Smooth muscle cell (in vitro differentiated cells): ENCODE measurements at regions not wholly inside any gene's neighbourhood (a gene's known extent, or its start where the extent isn't known, plus 50 kb on each side); places are given as distances from the start of the nearest gene placed in this dataset.

Source experiments
- DNase-seq: peaks from one replicate; lab custom pipeline; 2025; ENCODE audit not compliant: unreplicated experiment; lab: John Stamatoyannopoulos, UW
- H2AFZ ChIP-seq: fragments of 200-600 bp; sonication (generic); 2 replicates; pipeline ENCODE4 v1.6.0; 2016; ENCODE audit warnings: antibody characterized with exemption, low read depth, mild to moderate bottlenecking
- H3F3A ChIP-seq: fragments of 200-600 bp; sonication (generic); 2 replicates; pipeline ENCODE4 v1.6.0; 2017; ENCODE audit warnings: antibody characterized with exemption, low read depth
- H3K27ac ChIP-seq: fragments of 200-600 bp; sonication (generic); 2 replicates; pipeline ENCODE4 v1.5.1; 2016; ENCODE audit warnings: low read depth, mild to moderate bottlenecking
- H3K27me3 ChIP-seq: fragments of 200-600 bp; sonication (generic); 2 replicates; pipeline ENCODE4 v1.6.1; 2016; ENCODE audit warnings: low read depth, mild to moderate bottlenecking
- H3K36me3 ChIP-seq: fragments of 200-600 bp; sonication (generic); 2 replicates; pipeline ENCODE4 v1.5.1; 2016; ENCODE audit warnings: low read depth
- H3K4me1 ChIP-seq: fragments of 200-600 bp; sonication (generic); 2 replicates; pipeline ENCODE4 v1.5.1; 2016; ENCODE audit warnings: low read depth
- H3K4me2 ChIP-seq: fragments of 200-600 bp; sonication (generic); 2 replicates; pipeline ENCODE4 v1.6.0; 2016; ENCODE audit warnings: mild to moderate bottlenecking
- H3K4me3 ChIP-seq: fragments of 200-600 bp; sonication (generic); 2 replicates; pipeline ENCODE4 v1.5.1; 2016; ENCODE audit warnings: mild to moderate bottlenecking
- H3K79me2 ChIP-seq: fragments of 200-600 bp; sonication (generic); 2 replicates; pipeline ENCODE4 v1.6.0; 2016; ENCODE audit warnings: low read depth, mild to moderate bottlenecking
- H3K9ac ChIP-seq: fragments of 200-600 bp; sonication (generic); 2 replicates; pipeline ENCODE4 v1.6.0; 2016; ENCODE audit warnings: low read depth
- H3K9me3 ChIP-seq: fragments of 200-600 bp; sonication (generic); replicated peaks from 2 replicates; pipeline ENCODE4 v1.5.1; 2016; ENCODE audit warnings: low read depth
- H4K20me1 ChIP-seq: fragments of 200-600 bp; sonication (generic); 2 replicates; pipeline ENCODE4 v1.6.0; 2016; ENCODE audit warnings: low read depth
- WGBS: methylation state at CpG from one replicate; pipeline ENCODE4 v1.1.7; 2016; ENCODE audit warnings: low lambda C conversion rate; 5-methylcytosine and 5-hydroxymethylcytosine counted together
- TF ChIP-seq, protein P1 (sequence below): fragments of 200-600 bp; sonication (generic); IDR thresholded peaks from 2 replicates; pipeline ENCODE4 v1.5.1; 2017; ENCODE audit warnings: borderline replicate concordance, mild to moderate bottlenecking, antibody characterized with exemption; ENCODE audit not compliant: insufficient read depth, poor library complexity, severe bottlenecking

- no peak overlapping the region for H3K4me2 ChIP-seq
- H3F3A ChIP-seq: no peaks in the 10 kb centered on the region
- no peaks in the 10 kb centered on the region for H3K27me3 ChIP-seq
- no peaks in the 10 kb centered on the region for H3K36me3 ChIP-seq
- H3K4me3 ChIP-seq: no peak overlapping the region
- no peaks in the 10 kb centered on the region for H3K4me1 ChIP-seq
- no peak overlapping the region for H3K27ac ChIP-seq
- peaks cover 6% of the 10 kb centered on the region for H3K9me3 ChIP-seq
- H2AFZ ChIP-seq: no peak overlapping the region
- no peaks in the 10 kb centered on the region for H4K20me1 ChIP-seq
- H3K9ac ChIP-seq: no peak overlapping the region
- TF ChIP-seq, protein P1, sequence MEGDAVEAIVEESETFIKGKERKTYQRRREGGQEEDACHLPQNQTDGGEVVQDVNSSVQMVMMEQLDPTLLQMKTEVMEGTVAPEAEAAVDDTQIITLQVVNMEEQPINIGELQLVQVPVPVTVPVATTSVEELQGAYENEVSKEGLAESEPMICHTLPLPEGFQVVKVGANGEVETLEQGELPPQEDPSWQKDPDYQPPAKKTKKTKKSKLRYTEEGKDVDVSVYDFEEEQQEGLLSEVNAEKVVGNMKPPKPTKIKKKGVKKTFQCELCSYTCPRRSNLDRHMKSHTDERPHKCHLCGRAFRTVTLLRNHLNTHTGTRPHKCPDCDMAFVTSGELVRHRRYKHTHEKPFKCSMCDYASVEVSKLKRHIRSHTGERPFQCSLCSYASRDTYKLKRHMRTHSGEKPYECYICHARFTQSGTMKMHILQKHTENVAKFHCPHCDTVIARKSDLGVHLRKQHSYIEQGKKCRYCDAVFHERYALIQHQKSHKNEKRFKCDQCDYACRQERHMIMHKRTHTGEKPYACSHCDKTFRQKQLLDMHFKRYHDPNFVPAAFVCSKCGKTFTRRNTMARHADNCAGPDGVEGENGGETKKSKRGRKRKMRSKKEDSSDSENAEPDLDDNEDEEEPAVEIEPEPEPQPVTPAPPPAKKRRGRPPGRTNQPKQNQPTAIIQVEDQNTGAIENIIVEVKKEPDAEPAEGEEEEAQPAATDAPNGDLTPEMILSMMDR: no peak
- no peak for DNase-seq
- H3K79me2 ChIP-seq: no peaks in the 10 kb centered on the region
- 96% methylated on average over 1 of the region's 1 CpG for WGBS
Observed at GRCh38 chr4:125773502-125773901, 458.7 kb downstream of the FAT4 start.

GRCh38 chr4:125773931-125774330 is 459.2 kb downstream of the FAT4 start:
- Histone ChIP-seq H3K4me1 (no peaks in the 10 kb centered on the region), H3K36me3 (no peaks in the 10 kb centered on the region), H2AFZ (no peak overlapping the region), H3K9me3 (peaks cover 6% of the 10 kb centered on the region), H3K79me2 (no peaks in the 10 kb centered on the region), H3K27ac (no peak overlapping the region), H3K9ac (no peak overlapping the region), H3K27me3 (no peaks in the 10 kb centered on the region), H3K4me3 (no peak overlapping the region), H3K4me2 (no peak overlapping the region), H4K20me1 (no peaks in the 10 kb centered on the region), H3F3A (no peaks in the 10 kb centered on the region)
- no peak for DNase-seq
- WGBS: 92% methylated on average over 2 of the region's 2 CpGs
- TF ChIP-seq, protein P1: no peak

DNA sequence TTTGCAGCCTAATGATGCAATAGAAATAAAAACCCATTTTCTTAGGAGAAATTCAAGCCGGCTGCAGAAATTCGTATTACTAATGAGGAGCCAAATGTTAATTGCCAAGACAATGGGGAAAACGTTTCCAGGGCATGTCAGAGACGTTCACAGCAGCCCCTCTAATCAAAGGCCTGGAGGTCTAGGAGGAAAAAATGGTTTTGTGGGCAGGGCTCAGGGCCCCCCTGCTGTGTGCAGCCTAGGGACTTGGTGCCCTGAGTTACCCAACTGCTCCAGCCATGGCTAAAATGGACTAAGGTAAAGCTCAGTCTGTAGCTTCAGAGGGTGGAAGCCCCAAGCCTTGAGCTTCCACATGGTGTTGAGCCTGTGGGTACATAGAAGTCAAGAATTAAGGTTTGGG is 461.4 kb downstream of the FAT4 start:
- no peaks in the 10 kb centered on the region for H3K27me3 ChIP-seq
- no peaks in the 10 kb centered on the region for H3F3A ChIP-seq
- TF ChIP-seq, protein P1: no peak
- H3K27ac ChIP-seq: no peak overlapping the region
- no peak overlapping the region for H3K9ac ChIP-seq
- no peaks in the 10 kb centered on the region for H3K4me1 ChIP-seq
- no peaks in the 10 kb centered on the region for H4K20me1 ChIP-seq
- no peak overlapping the region for H3K4me2 ChIP-seq
- no peaks in the 10 kb centered on the region for H3K36me3 ChIP-seq
- DNase-seq: no peak
- no peak overlapping the region for H2AFZ ChIP-seq
- H3K4me3 ChIP-seq: no peak overlapping the region
- no peaks in the 10 kb centered on the region for H3K79me2 ChIP-seq
- peaks cover 6% of the 10 kb centered on the region for H3K9me3 ChIP-seq
- 82% methylated on average over 4 of the region's 4 CpGs for WGBS

- no peaks in the 10 kb centered on the region for H4K20me1 ChIP-seq
- DNase-seq: no peak
- H3K79me2 ChIP-seq: no peaks in the 10 kb centered on the region
- no peak overlapping the region for H3K9ac ChIP-seq
- peak overlapping the region; percentile 20 for H2AFZ ChIP-seq
- no peak overlapping the region for H3K27ac ChIP-seq
- no peaks in the 10 kb centered on the region for H3K27me3 ChIP-seq
- H3K4me1 ChIP-seq: no peaks in the 10 kb centered on the region
- peaks cover 6% of the 10 kb centered on the region for H3K9me3 ChIP-seq
- H3F3A ChIP-seq: no peaks in the 10 kb centered on the region
- no peak overlapping the region for H3K4me3 ChIP-seq
- TF ChIP-seq, protein P1: no peak
- no peaks in the 10 kb centered on the region for H3K36me3 ChIP-seq
- no peak overlapping the region for H3K4me2 ChIP-seq
Observed at GRCh38 chr4:125780164-125780563, 465.4 kb downstream of the FAT4 start.
